ENCODE measurements at regions not wholly inside any gene's neighbourhood (a gene's known extent, or its start where the extent isn't known, plus 50 kb on each side); places are given as distances from the start of the nearest gene placed in this dataset.

DNA sequence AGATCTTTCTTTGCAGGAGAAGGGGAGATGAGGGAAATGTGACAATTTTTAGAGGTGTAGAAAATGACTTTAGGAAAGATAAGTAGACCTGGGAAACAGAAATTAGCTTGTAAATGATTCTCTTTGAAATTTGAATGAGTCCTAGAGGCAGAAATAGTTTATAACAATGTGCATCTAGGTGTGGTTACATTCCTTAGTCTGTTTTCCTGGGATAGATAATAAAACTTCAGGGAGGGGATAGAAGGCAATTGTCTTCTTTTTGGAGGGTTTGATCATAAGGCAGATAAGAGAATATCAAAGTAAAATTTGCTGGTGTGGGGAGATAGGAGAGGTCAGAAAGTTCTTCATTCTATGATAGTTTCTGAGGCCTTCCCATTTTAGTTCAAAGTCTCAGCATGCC, 1344.3 kb upstream of the LRRTM1 start:
- Mint-ChIP-seq H3K4me3 (no peak overlapping the region), H3K27ac (no peak overlapping the region), H3K36me3 (no peaks in the 10 kb centered on the region), H3K9me3 (peaks cover 23% of the 10 kb centered on the region), H3K4me1 (no peaks in the 10 kb centered on the region), H3K27me3 (no peaks in the 10 kb centered on the region)
- DNase-seq, result no peak
- CTCF ChIA-PET, result no interaction called here

DNA sequence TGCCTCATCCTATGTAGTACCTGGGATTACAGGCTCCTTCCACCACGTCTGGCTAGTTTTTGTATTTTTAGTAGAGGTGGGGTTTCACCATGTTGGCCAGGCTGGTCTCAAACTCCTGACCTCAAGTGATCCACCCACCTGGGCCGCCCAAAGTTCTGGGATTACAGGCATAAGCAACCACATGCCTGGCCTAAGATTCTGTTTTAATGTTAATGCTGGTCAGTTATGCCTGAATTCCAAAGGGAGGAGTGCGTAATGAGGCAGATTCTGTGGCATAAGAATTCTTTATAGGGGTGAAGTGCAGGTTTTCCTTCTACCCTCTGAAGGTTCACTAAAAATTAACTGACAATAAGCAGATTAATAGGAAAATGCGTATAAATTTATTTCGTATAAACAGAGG, 1343.8 kb upstream of the LRRTM1 start:
- Mint-ChIP-seq H3K27ac (no peak overlapping the region), H3K4me3 (no peak overlapping the region), H3K27me3 (no peaks in the 10 kb centered on the region), H3K36me3 (no peaks in the 10 kb centered on the region), H3K9me3 (peaks cover 21% of the 10 kb centered on the region), H3K4me1 (no peaks in the 10 kb centered on the region)
- no peak for DNase-seq
- CTCF ChIA-PET, result no interaction called here

DNA sequence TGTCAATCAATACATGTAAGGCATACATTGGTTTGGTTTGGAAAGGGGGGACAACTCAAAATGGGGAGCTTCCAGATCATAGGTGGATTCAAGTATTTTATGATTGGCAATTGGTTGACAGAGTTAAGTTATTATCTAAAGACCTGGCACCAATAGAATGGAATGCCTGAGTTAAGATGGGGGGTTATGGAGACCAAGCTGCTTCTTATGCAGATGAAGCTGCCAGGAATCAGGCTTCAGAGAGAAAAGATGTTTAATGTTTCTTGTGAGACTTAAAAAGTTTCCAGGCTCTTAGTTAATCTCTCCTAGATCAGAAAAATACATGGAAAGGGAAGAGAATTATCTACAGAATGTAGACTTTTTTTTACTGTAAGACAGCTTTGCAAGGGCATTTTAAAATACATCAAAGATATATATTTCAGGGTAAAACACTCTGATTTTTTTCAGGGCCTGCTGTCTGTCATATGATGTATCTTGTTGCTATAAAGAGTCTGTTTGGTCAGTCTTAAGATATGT, 1343.2 kb upstream of the LRRTM1 start:
- CTCF ChIA-PET, result no interaction called here
- no peak for DNase-seq
- no peak overlapping the region for H3K4me3 Mint-ChIP-seq
- H3K4me1 Mint-ChIP-seq, result no peaks in the 10 kb centered on the region
- H3K9me3 Mint-ChIP-seq, result peaks cover 20% of the 10 kb centered on the region
- no peak overlapping the region for H3K27ac Mint-ChIP-seq
- no peaks in the 10 kb centered on the region for H3K36me3 Mint-ChIP-seq
- H3K27me3 Mint-ChIP-seq, result no peaks in the 10 kb centered on the region

GRCh38 chr2:81645745-81646301, 1341.3 kb upstream of the LRRTM1 start:
- CTCF ChIA-PET, result no interaction called here
- Mint-ChIP-seq H3K4me3 (no peak overlapping the region), H3K36me3 (no peaks in the 10 kb centered on the region), H3K9me3 (peaks cover 15% of the 10 kb centered on the region), H3K4me1 (no peaks in the 10 kb centered on the region), H3K27me3 (no peaks in the 10 kb centered on the region), H3K27ac (no peak overlapping the region)
- no peak for DNase-seq

- no peak overlapping the region for H3K4me3 Mint-ChIP-seq
- H3K9me3 Mint-ChIP-seq, result peaks cover 14% of the 10 kb centered on the region
- CTCF ChIA-PET, result no interaction called here
- H3K36me3 Mint-ChIP-seq, result no peaks in the 10 kb centered on the region
- H3K4me1 Mint-ChIP-seq, result no peaks in the 10 kb centered on the region
- H3K27me3 Mint-ChIP-seq, result no peaks in the 10 kb centered on the region
- H3K27ac Mint-ChIP-seq, result no peak overlapping the region
- DNase-seq, result no peak
Observed at GRCh38 chr2:81644189-81644588, 1339.6 kb upstream of the LRRTM1 start.

DNA sequence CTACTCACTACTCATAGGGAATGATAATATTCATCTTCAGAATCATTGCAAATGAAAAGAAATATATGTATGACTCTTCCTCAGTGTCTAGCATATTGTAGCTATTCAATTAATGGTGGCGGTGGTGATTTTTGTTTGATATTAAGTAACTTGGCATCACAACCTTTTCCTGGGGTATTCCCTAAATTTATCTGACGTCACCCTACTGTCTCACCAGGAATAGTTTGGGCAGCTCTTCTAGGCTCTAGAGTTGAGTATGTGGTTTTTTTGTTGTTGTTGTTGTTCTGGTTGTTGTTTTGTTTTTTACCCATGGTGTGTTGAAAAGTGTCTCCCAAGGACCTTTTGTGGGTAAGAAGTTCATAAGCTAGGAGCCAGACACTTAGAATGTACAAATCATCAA, 1320.3 kb upstream of the LRRTM1 start:
- Mint-ChIP-seq H3K27ac (no peak overlapping the region), H3K36me3 (no peaks in the 10 kb centered on the region), H3K27me3 (no peaks in the 10 kb centered on the region), H3K9me3 (peaks cover 18% of the 10 kb centered on the region), H3K4me3 (no peak overlapping the region), H3K4me1 (no peaks in the 10 kb centered on the region)
- CTCF ChIA-PET, result no interaction called here
- DNase-seq, result no peak

DNA sequence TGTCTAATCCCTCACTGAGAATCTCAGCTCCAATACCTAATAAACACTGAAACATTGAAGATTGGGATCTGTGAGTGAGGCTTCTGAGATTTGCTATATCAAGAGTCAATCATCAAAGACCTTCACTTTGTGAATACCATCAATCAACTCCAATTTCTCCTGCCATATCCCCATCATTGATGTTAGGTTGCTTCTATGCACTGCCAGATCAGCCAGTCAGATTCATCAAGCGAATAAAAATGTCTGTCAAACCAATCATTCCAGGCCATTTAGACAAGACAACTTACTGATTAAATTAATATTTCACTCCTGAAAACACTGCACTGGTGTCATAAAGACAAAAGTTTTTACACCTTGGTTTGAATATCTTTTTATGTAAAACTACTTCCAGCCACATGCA, 1295.5 kb upstream of the LRRTM1 start:
- Mint-ChIP-seq H3K4me3 (no peak overlapping the region), H3K27ac (no peak overlapping the region), H3K27me3 (no peaks in the 10 kb centered on the region), H3K36me3 (no peaks in the 10 kb centered on the region), H3K9me3 (peaks cover 8% of the 10 kb centered on the region), H3K4me1 (no peaks in the 10 kb centered on the region)
- CTCF ChIA-PET, result no interaction called here
- DNase-seq, result no peak

DNA sequence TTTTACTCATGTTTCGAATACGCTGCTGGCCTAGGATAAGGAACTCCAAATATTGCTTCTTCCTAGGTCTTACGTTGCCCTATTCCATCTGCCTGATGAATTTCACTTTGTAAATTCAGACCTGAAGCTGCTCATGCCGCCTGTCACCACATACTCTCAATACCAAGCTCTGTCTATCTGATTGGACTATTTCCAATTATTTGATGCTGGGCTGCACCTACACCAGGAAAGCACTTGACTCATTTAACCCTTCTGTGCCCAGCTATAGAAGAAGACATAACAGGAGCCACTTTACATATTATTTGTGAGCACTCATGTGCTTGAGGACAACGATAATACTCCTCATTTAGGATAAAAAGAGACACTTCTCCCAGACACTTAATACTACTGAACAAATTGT, 1293.9 kb upstream of the LRRTM1 start:
- H3K4me3 Mint-ChIP-seq, result no peak overlapping the region
- H3K27ac Mint-ChIP-seq, result no peak overlapping the region
- CTCF ChIA-PET, result no interaction called here
- H3K4me1 Mint-ChIP-seq, result no peaks in the 10 kb centered on the region
- H3K36me3 Mint-ChIP-seq, result no peaks in the 10 kb centered on the region
- H3K27me3 Mint-ChIP-seq, result no peaks in the 10 kb centered on the region
- peaks cover 8% of the 10 kb centered on the region for H3K9me3 Mint-ChIP-seq
- no peak for DNase-seq

GRCh38 chr2:81589406-81589805, 1284.9 kb upstream of the LRRTM1 start:
- Mint-ChIP-seq H3K4me1 (no peaks in the 10 kb centered on the region), H3K4me3 (no peak overlapping the region), H3K36me3 (no peaks in the 10 kb centered on the region), H3K9me3 (peaks cover 6% of the 10 kb centered on the region), H3K27ac (no peak overlapping the region), H3K27me3 (no peaks in the 10 kb centered on the region)
- DNase-seq, result no peak
- CTCF ChIA-PET, result no interaction called here

DNA sequence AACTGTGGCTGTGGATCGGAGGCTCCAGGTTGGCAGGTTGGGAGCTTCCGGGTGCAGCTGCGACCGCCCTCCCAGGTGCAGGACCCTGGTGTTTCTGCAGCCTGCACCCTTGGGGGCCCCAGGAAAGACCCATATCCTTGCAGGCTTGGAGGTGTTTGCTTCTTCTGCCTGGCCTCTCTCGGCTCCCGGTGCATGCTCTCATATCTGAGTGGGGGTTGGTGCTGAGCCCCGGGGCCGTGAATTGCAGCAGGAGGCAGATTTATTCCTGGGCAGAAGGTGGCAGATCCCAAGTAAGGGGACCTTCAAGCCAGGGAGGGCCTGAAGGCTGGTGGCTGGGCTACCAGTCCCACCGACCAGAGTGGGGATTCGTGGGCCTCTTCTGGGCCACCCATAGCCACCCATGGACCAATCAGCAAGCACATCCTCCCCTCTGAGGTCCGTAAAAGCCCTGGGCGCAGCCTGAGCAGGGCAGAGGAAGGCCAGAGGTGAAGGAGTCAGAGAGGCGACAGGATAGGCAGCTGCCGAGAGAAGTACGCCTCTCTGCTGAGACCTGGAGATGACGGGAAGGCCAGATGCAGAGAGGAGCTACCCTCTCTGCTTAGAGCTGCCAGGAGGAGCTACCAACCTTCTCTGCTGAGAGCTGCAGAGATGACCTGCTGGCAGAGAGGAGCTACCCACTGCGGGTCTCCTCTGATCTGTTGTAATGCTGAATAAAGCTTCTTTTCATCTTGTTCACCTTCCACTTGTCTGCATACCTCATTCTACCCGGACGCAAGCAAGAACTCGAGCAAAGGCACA, 1279.0 kb upstream of the LRRTM1 start:
- H3K9me3 Mint-ChIP-seq, result peaks cover 15% of the 10 kb centered on the region
- H3K4me1 Mint-ChIP-seq, result no peaks in the 10 kb centered on the region
- CTCF ChIA-PET, result no interaction called here
- H3K4me3 Mint-ChIP-seq, result no peak overlapping the region
- DNase-seq, result no peak
- no peak overlapping the region for H3K27ac Mint-ChIP-seq
- no peaks in the 10 kb centered on the region for H3K36me3 Mint-ChIP-seq
- H3K27me3 Mint-ChIP-seq, result no peaks in the 10 kb centered on the region

DNA sequence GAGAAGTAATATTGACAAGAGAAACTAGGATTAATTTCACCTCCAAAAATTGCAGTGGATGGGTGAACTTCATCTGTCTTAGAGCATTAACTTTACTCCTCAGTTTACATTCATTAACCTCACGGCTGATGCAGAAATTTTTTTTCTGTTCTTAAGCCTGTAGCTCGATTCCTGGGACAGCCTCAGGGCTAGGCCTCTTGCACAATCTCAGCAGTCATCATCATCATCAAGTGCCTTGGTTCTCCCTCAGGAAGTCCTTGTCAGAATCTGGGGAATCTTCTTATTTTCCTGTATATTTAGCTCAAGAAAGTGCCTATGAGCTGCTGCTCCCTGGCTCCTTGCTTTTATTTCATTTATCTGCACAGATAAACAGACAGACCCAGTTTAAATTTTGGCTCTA, 1272.2 kb upstream of the LRRTM1 start:
- H3K36me3 Mint-ChIP-seq, result no peaks in the 10 kb centered on the region
- H3K4me1 Mint-ChIP-seq, result no peaks in the 10 kb centered on the region
- CTCF ChIA-PET, result no interaction called here
- peaks cover 7% of the 10 kb centered on the region for H3K9me3 Mint-ChIP-seq
- H3K27me3 Mint-ChIP-seq, result no peaks in the 10 kb centered on the region
- no peak for DNase-seq
- H3K27ac Mint-ChIP-seq, result no peak overlapping the region
- H3K4me3 Mint-ChIP-seq, result no peak overlapping the region

DNA sequence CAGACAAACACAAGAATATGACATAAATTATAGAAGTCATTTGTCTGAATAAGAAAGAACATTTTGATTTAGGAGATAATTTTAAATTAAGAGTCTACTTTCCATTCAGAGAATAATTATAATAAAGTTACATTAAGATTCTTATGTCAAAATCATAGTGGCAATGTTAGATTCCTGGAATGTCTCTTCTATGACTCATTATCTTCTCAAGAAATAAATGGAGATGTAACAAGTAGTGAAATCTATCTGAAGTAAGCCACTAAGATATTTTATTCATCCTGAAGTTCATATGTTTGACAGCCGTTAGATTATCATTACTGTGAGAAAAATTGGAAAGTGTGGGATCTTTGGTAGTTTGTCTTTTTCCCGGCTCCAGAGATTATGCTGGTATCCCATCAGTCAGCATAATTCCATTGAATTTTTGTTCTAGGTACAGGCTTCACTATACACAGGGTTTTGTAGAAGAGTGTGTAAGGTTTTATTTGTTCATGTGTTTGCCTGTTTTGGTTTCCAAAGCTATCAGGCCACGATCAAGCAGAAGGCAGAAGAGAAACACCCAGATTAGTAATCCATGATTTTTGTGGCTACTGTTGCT, 1246.6 kb upstream of the LRRTM1 start:
- Mint-ChIP-seq H3K4me3 (no peak overlapping the region), H3K27ac (no peak overlapping the region), H3K27me3 (no peaks in the 10 kb centered on the region), H3K4me1 (no peaks in the 10 kb centered on the region), H3K36me3 (no peaks in the 10 kb centered on the region), H3K9me3 (peaks cover 15% of the 10 kb centered on the region)
- no peak for DNase-seq
- CTCF ChIA-PET, result no interaction called here

- Mint-ChIP-seq H3K4me3 (no peak overlapping the region), H3K9me3 (peaks cover 15% of the 10 kb centered on the region), H3K27ac (no peak overlapping the region), H3K27me3 (no peaks in the 10 kb centered on the region), H3K4me1 (no peaks in the 10 kb centered on the region), H3K36me3 (no peaks in the 10 kb centered on the region)
- CTCF ChIA-PET, result no interaction called here
- no peak for DNase-seq
Observed at GRCh38 chr2:81550277-81550676, 1245.7 kb upstream of the LRRTM1 start.

DNA sequence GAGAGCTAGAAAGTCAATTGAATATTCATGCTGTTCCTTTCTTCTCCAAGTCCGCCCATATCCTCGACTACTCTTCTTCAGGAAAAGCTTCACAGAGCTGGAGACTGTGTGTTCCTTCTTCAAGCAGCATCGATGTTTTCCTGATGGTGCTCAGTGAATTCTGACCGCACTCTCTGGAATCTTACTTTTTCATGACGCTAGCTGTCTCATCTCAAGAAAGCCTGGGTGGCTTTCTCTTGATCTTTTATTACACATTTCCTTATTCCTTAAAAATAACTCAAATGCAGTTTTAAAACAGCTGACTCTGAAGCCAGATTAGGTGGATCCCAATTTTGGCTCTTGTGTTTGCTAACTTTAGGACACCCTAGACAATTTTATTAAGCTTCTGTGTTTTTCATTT, 1245.1 kb upstream of the LRRTM1 start:
- H3K4me3 Mint-ChIP-seq, result no peak overlapping the region
- DNase-seq, result no peak
- H3K9me3 Mint-ChIP-seq, result peaks cover 11% of the 10 kb centered on the region
- CTCF ChIA-PET, result no interaction called here
- no peaks in the 10 kb centered on the region for H3K36me3 Mint-ChIP-seq
- no peaks in the 10 kb centered on the region for H3K4me1 Mint-ChIP-seq
- H3K27me3 Mint-ChIP-seq, result no peaks in the 10 kb centered on the region
- H3K27ac Mint-ChIP-seq, result no peak overlapping the region

- no peak overlapping the region for H3K4me3 Mint-ChIP-seq
- H3K9me3 Mint-ChIP-seq, result peaks cover 2% of the 10 kb centered on the region
- CTCF ChIA-PET, result no interaction called here
- H3K27ac Mint-ChIP-seq, result no peak overlapping the region
- no peaks in the 10 kb centered on the region for H3K4me1 Mint-ChIP-seq
- H3K36me3 Mint-ChIP-seq, result no peaks in the 10 kb centered on the region
- no peaks in the 10 kb centered on the region for H3K27me3 Mint-ChIP-seq
- DNase-seq, result no peak
Observed at GRCh38 chr2:81545626-81546025, 1241.1 kb upstream of the LRRTM1 start.
